HuH-7.5 (cell line): ENCODE measurements at regions not wholly inside any gene's neighbourhood (a gene's known extent, or its start where the extent isn't known, plus 50 kb on each side); places are given as distances from the start of the nearest gene placed in this dataset.

Experiments
- DNase-seq: peaks from one replicate; pipeline ENCODE4 v3.0.0; 2011; ENCODE audit warnings: low spot score

DNA sequence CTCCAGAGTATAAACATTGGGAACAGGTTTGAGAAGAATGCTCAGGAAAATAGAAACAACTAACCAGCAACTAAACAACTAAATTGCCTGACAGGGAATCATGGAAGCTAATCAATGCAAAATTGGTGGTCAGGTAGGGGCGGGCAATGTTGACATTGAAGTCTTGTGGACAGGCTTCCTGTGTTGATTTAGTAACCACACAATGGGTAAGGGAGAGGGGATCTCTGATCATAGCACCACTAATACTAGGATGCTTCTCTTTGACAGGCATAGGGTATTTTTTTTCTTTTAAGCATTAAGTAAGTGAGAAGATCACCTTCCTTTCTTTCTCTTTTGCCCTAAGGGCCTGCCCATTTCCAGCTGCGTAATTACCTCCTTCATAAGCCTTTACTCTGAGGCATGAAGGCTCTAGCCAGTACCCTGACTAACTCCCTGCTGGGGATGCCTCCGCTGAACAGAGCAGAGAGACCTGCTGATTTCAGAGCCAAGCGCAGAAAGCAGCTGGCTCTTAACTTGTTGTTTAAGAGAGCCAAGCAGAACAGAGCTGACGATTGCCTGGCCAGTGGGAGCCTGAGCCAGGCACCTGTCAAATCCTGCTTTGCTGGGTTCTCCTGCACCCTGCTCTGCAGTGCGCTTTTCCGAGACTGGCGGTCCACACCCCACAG is 118.7 kb downstream of the BMP2 start:
- DNase-seq: no peak

DNA sequence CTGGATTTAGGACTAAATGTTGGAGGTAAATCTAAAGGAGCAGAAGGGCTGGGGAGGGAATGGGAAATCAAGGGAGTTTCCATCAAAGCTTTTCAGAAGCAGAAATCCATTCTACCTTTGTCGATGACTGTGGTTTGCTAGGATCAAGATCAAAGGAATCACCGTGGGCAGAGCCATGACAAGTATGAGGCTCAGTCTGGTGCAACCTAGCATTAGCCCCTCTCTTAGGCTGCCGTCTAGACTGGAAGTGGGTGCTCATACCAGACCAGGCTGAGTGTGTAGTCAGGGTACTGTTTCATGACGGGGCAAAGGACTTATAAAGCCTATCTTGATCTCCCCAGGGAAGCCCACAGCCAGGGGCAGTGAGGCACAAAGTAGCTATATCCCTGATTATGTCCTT is 120.5 kb downstream of the BMP2 start:
- no peak for DNase-seq

DNA sequence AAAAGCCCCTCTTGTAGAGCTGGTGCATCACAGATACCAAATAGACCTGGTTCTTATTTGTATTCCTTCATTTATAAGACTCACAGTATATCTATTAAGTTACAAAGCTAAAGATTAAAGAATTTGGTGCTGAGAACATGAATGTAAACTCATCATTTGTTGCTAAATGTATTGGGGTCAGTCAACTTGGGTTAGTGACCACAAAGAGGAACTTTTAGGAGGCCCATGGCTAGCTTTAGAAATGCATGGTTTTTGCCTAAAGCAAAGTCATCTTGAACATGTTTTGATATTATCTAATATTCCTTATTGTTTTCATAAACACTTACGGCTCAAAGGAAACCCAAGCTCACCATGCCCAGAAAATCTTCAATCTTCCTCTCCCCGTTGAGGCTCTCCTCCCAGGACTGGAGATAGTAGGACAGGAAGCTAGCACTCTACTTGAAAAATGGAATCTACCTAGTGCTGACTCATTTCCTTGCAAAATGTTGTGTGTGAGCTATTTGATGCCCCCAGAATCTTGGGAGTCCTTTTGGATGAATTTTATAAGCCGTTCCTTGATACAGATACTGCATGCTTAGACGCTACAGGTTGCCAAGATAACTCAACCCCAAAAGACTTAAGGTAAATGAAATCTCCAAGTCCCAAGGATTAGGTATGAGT is 121.4 kb downstream of the BMP2 start:
- no peak for DNase-seq

DNA sequence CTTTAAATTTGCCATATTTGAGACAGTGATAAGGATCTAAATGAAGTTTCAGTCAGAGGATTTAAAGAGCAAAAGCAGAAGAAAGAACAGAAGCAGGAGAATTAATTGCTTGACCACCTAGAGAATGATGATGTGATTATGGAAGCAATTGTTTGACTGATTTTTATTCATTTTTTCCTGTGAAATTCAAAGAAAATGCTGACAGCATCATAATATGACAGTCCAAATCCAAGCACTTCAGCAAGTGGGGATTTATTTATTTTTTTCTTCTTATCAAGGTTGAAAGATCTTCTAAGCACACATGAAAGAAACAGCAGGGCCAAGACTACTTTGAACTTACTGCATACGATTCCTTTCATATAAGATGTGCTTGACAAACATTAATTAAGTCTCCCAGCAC is 125.2 kb downstream of the BMP2 start:
- DNase-seq: no peak

DNA sequence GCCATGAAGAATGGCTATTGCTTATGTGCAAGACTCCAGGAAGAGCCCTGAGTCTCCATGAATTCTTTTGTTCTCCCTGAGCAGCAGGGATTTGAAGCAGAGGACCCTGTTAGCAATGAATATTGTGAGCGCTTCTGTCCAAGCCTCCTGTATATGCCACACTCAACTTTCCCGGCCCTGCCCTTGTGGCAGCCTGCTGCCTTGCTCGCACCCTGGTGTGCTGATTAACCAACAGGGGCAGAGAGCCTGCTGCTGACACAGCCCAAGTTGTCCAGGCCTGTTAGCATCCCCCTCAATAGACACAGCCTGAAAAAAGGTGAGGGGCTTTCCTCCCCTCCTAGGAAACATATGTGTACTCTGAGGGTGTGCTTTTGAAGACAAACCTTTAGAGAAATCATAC is 131.4 kb downstream of the BMP2 start:
- DNase-seq: no peak

DNA sequence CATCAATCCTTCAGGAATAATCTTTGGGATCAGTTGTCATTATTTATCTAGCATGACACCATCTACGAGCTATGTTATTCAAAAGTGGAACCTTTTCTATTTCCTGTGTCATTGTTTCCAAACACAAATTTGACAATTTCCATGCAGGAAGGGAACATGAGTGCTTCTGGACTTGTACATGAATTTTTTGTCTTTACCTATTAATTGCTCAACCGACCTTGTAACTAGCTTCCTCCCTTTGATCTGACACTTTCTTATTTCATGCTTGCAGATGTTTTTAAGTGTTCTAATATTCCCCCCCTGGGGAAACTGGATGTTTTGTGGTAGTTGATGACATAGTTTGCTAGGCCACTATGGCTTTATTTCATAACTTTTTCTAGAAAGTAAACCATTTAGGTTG is 139.4 kb downstream of the BMP2 start:
- no peak for DNase-seq

DNA sequence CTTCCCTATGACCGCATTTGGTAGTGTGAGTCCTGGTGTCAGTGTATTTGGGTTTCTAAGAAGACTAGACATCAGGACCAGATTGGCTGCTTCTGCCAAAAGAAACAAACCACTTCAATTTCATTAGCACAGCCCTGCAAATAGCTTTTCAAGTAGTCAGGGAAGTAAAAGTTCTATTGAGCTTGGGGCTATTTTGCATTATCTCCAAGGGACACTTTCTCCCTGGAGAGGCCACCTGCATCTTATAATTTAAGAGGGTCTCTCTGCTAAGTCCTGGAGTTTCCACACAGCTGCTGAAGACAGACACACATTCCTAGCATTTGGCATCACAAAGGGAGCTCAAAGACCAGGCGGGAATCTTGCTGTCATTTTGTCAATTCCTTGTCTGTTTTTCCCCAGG is 141.2 kb downstream of the BMP2 start:
- no peak for DNase-seq

DNA sequence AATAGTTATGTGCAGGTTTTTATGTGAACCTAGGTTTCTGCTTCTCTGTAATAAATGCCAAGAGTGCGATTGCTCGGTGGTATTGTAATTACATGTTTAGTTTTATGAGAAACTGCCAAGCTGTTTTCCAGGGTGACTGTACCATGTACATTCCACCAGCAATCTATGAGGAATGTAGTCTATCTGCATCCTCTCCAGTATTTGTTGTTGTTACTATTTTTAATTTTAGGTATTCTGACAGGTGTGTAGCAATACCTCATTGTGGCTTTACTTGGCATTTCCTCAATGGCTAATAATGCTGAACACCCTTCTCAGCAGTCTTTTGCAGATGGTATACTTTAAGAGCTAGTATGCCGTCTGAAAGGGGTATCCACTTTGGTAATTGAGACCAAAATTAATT is 142.1 kb downstream of the BMP2 start:
- DNase-seq: no peak

DNA sequence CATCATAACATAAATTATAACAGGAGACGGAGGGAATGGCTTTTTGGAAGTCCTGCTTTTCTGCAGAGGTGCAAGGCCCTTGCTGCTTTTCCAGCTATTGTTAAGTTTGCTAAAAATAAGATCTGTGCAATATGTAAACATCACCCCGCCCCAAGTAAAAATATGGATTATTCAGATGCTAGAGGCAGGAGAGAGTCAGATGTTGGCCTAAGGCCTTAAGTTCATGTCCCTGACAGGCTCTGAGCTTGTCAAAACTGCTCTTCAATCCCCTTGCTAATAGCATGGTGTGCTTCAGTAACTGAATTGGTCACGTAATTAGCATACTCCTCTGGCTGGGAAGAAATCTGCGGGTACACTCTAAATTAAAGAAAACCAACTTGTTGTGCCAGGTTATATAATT is 147.5 kb downstream of the BMP2 start:
- DNase-seq: no peak

DNA sequence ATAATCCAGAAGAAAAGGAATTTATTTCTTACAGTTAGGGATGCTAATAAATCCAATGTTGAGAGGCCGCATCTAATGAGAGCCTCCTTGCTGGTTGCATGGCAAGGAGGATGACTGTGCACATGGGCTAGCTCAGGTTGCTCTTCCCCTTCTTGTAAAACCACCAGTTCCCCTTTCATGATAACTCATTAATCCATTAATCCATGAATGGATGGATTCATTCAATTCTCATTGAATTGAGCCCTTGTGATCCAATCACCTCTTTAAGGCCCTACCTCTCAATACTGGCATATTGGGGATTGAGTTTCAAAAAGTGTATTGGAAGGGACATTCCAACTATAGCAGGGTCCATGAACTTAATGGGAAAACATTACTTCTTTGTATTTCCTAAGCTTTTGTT is 149.5 kb downstream of the BMP2 start:
- DNase-seq: no peak

DNA sequence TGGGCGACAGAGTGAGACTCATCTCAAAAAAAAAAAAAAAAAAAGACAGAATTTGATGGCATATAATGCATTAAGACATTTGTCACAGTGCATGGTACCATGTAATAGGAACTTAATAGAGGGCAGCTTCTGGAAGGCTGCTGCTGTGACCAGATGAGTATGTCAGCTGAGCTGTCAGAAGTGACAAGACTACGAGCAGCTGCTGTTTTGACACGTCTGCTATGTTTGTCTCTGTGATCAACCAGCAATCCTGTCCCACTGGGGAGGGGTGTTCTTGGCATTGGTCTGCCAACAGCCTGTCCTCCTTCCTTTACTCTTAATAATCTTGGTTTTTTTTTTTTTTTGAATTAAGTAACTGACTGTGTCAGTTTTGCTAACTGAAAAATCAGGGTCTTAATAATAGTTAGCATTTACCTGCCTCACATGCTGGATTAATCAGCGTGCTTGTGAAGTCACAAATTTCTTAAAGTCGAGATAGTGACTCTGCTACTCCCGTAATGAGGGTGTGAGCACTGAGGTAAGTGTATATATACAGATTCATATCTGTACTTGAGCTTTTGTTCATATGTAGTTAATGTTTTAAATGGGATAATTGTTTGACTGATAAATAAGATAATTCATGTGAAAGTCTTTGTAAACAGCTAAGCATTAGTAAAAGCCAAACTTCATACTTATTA is 152.4 kb downstream of the BMP2 start:
- DNase-seq: no peak

DNA sequence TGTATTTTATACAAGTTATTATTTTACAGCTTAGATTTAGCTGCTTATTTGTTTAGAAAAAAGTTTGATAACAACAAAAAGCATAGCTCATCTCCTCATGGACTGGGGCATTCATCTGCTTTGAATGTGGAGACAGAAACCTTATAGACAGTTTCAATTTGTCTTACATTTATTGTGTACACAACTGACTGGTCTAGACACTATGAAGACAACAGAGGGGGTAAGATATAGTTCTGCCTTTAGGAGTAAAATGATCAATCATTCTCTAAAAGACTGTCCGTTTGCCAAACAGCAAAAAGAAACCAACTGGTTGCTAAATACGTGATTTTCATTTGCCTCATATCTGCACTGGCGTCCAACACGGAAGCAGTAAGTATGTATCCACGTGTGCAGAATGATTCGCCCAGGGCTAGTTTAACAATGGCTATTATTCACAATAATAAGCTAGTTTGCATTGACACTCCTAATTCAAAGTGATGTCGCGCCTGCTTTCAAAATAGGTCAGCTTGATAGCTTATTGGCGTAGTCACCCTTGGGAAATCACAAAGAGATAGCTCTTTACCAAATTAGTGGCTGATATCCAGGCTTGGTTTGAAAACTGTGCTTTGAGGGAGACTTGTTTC is 153.6 kb downstream of the BMP2 start:
- no peak for DNase-seq

DNA sequence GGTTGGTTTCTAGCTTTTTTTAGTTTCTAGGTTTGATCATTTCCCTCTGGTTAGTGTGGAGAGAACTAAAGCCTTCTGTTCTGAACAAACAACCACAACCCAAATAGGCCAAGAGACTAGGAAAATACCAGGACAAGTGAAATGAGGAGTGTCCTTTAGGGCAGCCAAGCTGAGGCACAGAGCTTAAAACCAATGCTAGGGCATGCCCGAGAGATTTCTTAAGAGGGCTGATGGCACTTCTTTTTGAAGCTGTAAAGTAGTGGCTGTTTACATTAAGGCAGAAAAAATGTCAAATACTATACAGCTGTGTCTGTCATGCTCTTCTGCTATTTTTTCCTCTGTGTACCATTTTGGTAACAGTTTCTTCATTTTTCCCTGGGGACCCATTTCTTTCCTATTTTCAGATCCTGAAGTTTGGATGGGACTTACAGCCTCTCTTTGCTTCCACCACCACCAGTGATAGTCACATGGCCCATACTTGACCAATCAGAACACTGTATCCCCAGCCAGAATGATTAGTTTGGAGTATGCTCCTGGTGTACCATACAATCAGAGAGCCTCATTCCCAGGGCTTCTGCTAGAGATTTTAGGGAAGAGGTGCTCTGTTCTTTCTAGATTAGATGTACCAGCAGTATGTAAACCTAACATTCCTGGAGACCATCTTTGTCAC is 154.4 kb downstream of the BMP2 start:
- no peak for DNase-seq

DNA sequence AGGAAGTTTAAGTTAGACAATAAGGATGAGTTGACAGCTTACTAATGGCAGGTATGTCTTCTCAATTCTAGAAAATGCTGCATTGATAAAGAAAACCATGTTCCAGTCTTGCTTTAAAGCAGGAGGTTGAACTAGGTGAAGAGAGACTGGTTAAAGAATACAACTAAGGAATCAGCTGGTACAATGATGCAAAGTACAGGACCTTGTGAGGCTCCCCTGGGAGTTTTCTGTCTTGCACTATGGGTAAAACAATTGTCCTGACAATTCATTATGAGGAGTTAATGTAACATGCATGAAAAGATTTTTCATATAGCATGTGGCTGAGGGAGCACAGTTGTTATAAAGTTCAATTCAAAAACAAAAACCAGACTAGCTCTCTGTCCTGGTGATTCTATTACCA is 157.2 kb downstream of the BMP2 start:
- DNase-seq: no peak

DNA sequence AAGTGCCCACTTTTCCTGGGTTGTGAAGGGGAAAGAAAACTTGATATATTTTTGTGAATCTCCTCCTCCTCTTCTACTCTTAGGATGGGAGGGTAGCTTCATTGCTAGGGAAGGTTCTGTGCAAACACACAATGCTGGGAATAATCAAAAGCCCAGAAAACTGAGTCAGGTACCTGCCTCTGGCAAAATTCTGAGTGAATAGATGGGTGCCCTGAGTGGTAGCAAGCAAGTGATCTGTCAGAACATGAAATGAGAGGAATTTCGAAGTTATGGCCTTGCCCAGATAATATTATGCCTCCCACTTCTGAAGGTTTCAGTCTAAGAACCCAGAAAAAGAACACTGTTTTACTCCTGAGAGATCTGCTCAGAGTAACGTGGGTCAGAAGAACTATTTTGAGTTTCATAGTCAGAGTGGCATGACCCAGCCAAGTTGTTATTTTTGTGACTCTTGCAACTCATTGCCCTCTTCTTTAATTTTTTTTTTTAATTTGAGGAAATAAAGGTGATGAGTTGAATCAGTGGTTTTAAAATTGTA is 158.3 kb downstream of the BMP2 start:
- DNase-seq: no peak

DNA sequence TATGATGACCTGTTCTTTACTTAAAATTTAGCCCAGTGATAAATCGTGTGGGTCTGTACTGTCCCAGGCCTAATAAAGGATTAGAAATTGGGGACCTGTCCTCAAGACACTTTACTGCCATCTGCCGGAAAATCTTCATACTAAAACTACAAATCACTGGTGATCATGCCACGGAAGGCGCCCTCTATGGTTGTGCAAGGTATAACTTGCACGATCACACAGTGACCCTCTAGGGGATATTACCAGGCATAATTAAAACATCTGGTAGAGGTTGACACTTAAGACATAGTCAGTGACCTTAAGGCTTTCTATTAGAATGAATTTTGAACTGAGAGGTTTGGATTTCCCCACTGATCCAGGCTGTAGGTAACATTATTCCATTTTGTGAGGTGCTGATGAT is 172.6 kb downstream of the BMP2 start:
- no peak for DNase-seq

DNA sequence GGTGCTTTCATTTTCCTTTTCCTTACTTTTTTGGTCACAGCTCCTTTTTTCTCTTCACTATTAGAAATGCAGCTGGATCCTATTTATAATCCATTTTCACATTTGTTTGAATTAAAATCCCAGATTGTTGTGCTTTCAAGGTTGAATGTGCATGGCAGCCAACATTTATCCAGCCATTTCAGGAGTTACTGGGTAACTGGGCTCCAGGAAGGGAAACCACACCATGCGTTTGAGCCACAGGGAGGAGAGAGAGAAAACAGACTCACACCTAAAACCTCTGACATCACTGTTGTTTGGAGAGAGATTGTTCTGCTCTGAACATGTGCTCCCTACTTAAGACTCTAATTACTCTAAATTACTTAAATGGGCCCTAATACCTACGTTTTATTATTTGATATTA is 173.4 kb downstream of the BMP2 start:
- no peak for DNase-seq

DNA sequence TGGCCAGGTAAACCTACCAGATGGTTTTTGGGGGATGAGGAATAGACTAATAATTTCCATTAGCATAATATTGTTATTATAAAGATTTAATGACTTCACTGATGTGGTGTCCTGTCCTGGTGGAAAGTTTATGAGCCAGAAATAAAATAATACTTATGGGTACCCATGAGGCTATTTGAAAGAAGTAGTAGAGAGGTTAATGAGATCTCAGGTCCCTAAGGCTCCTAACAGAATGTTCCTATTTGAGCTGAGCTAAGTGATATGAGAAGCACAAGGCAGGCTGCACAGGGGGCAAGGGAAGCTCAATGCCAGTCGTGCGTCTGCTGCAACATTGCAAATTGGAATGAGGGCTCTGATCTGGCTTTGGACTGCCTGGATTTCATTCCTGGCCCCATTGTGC is 174.1 kb downstream of the BMP2 start:
- DNase-seq: no peak

DNA sequence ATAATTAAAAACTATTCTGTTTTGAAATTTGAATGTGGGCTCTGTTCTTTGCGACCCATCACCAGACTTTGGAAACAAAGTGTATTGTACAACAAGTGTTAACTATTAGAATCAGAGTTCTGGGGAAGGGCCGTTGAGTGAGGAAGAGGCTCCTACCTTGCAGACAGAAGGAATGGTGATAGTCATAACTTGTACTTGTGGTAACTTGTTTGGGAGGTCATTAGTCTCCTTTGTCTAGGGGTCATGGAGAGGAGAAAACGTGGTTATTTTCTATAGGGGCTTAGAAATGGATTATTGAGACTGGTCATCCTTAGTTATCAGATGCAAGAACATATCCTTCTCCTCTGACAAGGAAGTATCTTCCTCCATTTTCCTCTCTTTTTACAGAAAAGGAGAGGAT is 174.8 kb downstream of the BMP2 start:
- DNase-seq: no peak

DNA sequence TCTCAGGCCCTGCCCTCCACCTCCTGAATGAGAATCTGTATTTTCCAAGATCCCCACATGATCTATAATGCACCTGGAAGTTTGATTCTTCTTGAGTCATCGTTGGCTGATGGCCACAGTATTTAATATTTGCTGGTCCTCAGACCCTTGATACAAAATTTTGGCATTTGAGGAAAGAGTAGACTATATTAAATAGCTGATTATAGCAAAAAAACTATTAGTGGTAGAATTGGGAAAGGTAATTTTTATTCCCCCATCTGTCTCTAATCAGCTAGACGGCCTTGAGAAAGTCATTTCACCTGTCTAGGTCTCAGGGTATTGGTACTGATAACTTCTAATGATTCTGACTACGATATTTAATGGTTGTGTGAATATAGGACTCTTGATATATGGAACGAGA is 176.8 kb downstream of the BMP2 start:
- DNase-seq: no peak

DNA sequence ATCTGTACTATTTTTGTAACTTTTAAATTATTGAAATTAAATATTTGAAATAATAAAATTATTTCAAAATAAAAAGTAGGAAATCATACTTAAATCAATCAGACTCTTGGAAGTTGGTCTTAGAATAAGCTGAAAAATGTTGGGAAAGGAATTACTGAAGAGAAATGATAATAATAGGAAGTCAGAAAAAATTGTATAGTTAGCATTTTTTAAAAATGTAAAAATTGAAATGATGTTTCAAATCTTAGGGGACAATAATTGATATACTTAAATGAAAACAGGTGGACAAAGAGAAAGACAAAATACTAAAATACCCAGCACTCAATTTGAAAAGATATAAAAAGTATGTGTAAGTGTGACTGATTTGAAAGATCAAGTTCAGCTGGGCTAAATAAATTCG is 186.1 kb downstream of the BMP2 start:
- DNase-seq: no peak

DNA sequence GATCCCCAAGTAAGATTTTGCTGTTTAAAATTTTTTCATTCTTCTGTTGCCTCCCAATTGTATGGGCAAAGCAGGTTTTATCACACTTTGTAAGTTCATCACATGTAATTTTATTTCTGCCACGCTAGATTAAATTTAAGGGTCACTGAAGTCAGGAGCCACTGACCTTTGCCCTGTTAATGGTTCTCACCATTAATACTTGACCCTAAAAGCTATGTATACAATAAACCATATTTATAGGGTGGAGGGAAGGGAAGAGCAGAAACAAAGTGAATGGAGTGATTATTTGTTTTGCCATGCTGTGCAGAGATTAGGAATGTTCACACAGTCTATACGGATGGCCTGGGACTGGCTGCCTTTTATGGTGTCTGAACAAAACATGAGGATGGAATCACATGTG is 186.7 kb downstream of the BMP2 start:
- no peak for DNase-seq
